ENCODE measurements at regions not wholly inside any gene's neighbourhood (a gene's known extent, or its start where the extent isn't known, plus 50 kb on each side); places are given as distances from the start of the nearest gene placed in this dataset.
"Not testable (repeated sequence)": the region's sequence is repeated elsewhere in the genome, so short reads cannot be mapped to it uniquely, and the experiment has no call there.

DNA sequence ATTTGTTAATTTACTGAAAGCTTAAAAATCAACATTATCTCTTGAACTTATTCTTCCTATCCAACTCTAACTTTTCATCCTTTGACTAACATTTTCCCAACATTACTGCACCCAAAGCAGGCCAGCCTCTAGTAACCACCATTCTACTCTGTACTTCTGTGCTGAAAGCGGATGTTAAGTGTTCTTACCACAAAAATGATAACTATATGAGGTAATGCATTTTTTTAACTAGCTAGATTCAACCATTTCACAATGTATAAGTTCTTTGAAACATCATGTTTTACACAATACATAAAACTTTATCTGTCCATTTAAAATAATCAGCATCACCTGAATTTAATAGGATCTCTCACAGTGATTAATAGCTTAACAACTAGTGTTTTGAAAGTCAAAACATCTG lies 468.5 kb upstream of the MGAT4C start:
- DNase-seq = no peak

DNA sequence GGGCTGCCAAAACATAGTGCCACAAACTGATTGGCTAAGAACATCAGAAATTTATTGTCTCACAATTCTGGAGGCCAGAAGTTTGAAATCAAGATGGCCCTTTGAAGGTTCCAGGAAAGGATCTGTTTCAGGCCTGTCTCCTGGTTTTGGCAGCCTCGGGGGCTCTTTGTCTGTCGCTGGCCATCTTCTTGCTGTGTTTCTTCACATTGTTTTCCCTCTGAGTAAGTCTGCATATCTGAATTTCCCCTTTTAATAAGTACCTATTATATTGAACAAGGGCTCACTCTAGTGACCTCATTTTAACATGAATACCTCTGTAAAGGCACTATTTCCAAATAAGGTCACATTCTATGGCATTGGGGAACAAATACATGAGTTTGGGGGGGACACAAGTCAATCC lies 467.1 kb upstream of the MGAT4C start:
- DNase-seq = no peak

DNA sequence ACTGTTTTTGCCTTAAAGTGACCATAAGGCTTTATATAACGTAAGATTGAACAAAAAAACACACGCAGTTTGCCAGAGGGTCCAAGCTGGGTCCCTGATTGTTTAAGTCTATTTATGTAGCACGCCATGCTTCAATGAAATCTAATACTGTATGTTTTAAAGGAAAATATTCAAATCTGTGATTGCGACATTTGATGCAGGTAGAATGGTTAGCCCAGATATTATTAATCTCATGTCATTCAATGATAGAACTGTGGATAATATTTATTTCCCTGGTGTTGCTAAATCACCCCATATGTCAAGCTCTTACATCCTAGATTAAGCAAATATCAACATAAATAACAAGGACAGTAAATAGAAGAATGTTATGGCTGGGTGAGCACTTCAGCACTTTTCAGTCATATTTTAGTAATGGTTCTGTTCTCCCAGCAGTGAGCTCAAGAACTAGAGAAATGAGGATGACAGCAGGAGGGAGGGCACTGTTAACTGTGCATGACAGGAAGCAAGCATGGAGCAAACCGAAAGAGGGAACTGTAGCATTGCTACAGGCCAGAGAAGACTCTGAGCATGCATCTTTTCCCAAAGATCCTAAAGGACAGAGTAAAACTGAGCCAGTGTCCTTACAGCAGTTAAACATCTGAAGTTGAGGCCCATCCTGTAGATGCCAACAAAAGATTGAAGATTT lies 465.7 kb upstream of the MGAT4C start:
- no peak for DNase-seq

DNA sequence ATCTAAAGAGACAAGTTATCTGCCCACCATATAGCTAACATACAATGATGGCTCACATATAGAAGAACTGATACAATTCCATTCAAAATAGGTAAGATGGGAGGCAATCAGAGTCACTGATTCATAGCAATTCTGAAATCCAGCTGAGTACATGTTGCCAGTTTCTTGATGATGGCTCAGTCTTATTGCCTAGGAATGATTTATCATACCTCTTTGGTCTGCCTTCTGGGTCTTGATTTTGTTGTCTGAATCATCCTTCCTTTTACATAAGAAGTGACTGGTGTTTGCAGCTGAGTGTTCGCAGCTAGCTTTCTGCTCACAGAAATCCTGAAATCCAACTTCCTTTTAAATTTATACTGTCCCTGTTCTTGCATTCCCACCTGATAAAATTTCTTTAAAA lies 463.2 kb upstream of the MGAT4C start:
- no peak for DNase-seq

DNA sequence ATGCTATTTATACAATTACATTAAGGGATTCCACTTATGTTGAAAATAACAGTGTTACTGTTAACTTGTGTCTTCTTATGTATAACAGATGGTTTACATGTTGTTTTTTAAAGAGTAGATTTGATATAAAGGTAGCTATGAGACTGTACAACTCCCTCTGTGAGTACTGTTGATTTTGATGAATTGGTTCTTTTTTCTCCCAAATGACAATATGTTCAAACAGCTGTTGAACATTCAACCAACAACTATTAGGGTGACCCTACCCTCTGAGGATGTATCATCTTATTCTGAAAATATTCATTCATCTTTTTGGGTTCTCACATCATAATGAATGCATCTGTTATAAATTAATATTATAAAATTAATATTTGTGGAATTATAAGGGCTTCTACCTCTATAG lies 456.9 kb upstream of the MGAT4C start:
- DNase-seq = no peak

DNA sequence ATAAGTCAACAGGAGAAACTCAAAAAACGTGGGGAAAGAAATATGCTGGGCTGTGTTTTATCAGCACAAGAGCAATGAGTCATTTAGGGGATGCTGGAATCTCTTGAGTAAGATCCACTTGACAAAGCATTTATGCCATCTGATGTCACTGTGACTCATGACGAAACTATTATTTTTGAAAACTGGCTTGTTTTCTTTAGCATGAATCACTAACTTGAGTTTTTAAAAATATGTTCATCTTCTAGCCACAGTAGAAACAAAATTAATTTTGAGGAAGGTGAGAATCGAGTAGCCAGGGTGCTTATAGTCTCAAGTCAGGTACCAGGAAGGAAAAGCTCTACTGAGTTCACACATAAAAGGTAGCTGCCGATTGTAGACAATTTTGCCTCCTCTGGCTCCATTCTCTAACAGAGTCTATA lies 456.2 kb upstream of the MGAT4C start:
- no peak for DNase-seq

DNA sequence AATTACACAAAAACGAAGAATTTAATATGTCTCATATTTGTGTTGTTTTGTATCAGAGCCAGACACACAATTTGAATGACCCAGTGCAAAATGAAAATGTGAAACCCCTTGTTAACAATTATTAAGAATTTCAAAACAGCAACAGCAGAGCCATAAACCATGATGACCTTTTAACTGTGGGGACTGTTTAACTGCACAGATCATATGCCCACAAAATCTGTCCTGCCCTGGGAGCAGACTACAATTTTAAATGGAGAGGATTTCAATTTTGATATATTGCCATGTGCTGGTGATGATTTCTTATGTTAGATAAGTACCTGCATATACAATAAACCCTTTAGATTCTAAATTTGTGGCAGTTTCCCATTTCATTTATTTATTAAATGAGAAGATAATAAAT lies 455.5 kb upstream of the MGAT4C start:
- DNase-seq = no peak

DNA sequence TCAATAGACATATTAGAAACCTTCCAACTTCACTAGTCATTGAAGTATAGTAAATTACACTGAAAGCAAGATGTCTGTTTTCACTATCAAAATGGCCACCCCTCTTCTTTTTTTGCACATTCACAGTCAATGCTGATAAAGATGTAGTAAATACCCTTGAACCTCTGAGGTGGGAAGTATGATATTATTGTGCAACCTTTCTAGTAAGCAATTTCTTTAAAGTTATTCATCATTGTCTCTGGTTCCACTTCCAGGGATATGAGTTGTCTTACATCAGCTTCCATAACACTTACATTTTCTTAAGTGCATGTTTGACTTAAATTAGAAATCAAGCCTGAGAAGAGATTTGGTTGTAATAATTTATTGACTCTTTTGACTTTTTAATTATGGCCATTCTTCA lies 453.9 kb upstream of the MGAT4C start:
- no peak for DNase-seq

DNA sequence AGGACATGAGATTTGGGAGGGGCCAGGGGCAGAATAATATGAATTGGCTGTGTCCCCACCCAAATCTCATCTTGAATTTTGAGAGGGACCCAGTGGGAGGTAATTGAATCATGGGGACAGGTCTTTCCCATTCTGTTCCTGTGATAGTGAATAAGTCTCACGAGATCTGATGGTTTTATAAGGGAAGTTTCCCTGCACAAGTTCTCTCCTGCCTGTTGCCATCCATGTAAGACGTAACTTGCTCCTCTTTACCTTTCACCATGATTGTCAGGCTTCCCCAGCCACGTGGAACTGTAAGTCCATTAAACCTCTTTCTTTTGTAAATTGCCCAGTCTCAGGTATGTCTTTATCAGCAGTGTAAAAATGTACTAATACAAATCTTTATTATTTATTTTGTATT lies 452.8 kb upstream of the MGAT4C start:
- DNase-seq = not testable (repeated sequence)

DNA sequence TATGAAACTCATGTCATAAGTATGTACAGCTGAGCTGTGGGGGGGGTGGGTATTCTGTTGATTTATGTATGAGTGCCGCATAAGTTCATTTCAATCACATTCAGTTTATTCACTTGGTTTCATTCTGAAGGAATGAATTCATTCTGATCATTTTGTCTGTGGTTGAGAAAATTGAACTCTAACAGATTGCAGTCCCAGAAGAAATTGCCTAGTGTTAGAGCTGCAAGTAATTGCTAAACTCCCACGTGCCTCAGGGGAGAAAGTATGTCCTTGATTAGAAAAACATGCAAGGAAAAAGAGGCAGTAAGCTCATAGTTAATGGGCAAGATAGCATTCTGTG lies 442.4 kb upstream of the MGAT4C start:
- DNase-seq = no peak

DNA sequence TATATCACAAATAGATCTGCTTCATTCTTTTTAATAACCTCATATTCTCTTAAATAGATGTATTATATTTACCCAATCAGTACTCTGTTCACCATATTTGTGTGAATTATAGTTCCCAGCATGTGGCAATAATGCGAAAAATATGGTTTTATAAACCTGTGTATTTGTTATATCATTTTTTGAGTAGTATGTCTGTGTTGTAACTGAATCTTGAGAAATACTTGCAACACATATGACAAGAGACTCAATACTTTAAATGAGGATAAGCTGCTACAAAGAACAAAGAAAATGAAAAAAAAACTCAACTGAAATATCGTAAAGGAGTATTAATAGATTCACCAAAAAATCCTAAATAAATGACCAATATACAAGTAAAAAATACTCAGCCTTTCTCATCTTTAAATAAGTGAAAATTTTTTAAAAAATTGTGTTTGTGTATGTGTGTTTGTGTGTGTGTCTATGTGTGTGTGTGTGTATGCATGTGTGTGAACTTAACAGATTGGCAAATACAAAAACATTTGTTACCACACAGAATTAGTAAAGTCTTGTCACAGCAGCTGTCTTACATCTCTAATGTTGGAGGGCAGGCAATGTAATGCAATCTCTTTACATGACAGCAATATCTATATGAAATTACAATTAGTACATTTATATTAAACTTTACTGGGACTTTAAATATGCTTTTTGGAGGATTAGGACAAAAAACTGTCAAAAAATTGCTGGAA lies 441.9 kb upstream of the MGAT4C start:
- no peak for DNase-seq

DNA sequence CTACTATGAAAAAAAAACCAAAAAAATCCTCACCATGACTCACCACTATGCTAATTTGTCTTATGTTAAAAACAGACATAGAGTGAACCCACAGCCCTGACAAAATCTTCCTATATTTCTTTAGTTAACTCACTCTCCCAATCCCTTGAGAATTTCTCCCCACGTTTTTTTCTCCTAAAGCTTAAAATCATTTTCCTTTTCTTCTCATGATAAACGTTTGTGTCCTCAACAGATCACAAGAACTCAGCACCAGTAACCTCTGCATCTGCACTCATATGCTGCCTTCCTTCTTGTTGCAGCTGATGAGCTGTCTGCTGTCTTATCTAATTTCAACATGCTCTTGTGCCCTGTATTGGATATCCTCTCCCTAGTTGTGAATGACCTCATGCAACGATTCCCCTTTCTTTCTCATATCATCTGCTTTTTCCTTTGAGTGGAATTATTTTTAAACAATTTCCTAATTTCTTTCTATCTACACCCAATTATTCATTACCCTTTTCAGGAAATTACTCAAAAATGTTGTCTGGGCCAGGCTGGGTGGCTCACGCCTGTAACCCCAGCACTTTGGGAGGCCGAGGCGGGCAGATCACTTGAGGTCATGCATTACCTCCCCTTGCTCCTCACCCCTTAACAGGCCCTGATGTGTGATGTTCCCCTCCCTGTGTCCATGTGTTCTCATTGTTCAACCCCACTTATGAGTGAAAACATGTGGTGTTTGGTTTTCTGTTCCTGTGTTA lies 427.5 kb upstream of the MGAT4C start:
- no peak for DNase-seq

DNA sequence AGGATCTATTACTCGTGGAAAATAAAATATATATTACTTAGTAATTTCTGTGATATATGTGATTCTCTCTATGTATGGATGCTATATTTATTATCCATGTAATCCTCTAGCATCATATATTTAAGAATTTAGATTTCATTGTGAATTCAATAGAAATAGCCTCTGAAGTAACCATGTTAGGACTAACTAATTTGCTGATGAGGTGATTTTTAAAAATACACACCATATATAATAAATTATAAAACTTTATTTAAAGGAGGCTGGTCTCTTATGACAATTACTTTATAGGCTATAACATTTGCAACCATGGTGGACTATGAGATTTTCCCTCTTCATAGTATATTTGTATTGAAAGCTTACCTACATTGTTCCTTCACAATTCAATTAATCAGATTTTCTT lies 424.9 kb upstream of the MGAT4C start:
- DNase-seq = no peak

DNA sequence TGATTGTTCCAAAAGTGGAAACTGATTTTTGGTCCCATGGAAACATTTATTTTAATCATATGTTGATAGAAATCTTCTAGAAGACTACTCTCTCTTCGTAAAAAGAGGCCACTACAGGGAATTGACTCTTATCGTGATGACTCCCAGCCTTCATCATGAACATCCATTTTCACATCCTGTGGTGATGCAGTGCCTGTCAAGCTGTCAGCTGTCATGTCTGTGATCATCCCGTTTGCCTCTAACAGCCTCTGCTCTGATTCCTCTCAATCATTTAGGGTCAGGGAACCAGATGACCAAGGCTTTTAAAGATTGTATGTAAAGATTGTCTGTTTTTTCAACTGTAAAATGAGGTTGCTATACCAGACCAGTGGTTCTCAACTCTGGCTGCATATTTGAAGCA lies 419.0 kb upstream of the MGAT4C start:
- no peak for DNase-seq

DNA sequence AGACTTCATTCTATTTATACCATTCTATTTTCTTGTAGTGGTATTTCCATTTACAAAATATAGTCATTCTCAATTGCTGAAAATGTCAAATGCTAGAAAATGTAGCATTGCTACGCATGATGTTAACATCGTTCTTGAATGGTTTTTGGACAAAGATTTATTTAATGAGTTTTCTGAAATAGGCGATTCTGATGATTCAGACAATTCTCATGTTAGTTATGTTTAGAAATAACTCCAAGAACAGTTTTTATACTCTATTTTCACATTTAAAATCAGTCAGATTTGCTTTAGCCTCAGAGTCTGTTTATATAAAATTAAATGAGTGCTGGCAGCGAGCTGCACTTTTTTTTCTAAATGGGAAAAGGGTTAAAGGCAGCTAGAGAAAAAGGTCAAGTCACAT lies 414.8 kb upstream of the MGAT4C start:
- no peak for DNase-seq

DNA sequence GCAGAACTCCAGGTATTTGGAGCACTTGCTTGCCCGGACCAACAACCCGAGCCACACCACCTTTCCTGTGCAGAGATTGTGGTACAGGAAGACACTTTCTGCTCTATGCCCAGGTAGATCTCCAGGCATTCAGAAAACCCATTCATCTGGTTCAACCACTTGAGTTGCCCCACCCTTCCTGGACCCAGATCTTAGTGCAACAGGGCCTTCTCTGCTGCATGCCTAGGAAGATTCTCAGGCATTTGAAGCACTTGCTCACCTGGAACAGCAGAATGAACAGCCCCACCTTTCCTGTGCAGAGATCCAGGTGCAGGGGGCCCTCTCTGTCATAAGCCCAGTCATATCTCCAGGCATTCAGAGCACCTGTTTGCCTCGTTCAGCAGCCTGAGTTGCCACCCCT lies 412.8 kb upstream of the MGAT4C start:
- DNase-seq = no peak

DNA sequence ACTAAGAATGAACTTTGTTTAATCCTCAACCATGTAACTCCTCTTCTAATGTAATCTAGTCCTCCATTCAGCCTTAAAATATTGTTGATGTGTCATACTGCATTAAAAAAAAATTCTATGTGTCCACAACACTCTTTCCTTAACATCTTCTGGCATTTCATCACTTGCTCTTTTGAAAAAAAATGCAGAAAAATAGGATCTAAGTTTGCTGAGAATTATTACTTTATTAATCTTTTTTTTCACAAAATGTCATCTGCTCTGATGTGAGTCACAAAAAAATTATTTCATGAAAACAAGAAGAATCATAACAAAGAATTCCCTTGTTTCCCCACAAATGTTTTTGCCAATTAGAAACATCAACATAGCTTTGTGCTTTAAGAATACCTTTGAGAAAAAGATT lies 410.1 kb upstream of the MGAT4C start:
- no peak for DNase-seq

DNA sequence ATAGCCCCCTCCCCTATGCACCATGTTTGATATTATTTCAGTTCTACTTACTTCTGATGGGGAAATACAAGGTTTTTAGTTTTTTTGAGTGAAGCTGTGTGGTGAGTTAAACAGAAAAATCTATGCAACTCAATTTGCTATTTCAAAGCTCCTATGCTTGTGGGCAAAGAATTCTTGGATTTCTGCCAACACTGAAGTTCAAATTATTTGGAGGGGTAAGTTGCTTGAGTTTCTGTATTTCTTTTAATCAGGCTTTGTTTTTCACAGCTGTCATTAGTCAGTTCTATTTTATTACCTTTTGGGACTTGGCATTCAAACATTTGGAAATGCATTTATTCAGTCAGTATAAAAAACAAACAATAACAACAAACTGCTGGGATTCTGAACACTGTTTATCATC lies 407.5 kb upstream of the MGAT4C start:
- DNase-seq = no peak

DNA sequence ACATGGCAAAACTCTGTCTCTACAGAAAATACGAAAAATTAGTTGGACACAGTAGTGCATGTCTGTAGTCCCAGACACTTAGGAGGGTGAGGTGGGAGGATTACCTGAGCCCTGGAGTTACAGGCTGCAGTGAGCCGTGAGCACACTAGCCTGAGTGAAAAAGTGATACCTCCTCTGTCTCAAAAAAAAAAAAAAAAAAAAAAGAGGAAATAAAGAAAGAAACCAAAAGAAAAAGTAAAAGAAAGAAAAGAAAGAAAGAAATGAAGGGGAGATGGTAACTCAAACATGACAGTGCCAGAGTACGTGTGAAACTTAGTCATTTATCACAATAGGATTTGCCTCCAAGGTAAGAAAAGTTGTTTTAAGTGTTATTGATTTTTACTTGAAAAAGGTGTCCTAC lies 407.0 kb upstream of the MGAT4C start:
- no peak for DNase-seq

DNA sequence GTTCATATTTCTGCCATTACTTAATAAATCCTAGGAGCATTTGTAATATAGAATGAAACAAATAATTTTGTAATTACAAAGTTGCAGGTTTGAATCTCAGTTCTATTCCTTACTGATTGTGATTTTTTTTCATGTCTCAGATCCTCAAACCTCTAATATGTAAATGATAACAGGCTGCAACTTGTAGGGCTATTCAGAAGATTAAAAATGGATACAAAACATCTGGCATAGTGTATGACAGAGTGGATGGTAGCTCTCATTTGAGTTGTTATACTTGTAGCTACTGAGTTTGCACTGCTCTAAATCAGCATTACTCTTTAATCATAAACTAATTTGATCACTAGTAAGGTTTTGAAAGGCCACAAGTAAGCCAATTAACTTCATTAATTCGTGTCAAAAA lies 406.3 kb upstream of the MGAT4C start:
- DNase-seq = no peak

DNA sequence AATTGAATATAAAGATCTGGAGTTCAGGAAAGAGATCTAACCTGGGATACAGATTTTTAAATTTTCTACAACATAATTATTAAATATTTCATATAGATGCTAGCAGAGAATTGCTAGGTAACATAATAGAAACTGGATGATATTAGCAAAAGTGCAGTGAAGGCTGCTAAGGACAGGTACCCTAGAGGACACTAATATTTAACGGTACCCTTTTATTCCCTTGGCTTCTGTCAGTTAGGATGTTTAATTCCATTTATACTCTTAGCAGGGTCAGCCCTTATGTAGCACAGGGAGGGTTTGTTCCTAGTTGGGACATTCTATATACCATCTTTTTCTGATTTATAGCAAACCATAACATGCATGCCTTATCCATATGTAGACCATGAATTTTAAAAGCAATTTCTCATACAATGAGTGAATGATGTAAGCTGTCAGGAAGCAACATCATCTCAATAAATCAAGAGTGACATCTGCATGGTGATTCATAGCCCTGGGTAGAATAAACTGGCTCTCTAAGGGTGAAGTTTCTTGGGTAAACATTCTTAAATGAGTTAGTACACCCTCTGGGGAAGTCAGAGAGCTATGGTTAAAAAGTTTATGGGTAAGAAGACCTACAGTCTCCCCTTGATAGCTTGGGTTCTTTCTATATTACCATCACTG lies 404.4 kb upstream of the MGAT4C start:
- DNase-seq = no peak

DNA sequence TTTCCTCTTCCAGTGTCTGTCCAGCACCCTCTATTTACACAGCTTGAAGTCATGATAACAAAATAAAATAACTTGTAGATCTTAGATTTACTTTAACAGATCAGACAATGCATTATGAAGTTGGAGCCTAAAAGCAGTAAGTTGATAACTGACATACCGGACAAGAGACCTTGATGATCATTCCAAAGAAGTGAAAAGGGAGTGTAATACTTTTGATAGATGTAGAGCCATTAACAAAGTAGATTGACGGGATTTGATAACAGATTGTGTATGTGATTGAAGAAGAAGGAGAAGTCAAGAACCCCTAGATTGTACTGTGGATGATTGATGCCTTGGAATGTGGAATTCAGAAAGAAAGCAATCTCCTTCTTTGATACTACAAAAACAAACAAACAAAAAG lies 403.8 kb upstream of the MGAT4C start:
- no peak for DNase-seq

DNA sequence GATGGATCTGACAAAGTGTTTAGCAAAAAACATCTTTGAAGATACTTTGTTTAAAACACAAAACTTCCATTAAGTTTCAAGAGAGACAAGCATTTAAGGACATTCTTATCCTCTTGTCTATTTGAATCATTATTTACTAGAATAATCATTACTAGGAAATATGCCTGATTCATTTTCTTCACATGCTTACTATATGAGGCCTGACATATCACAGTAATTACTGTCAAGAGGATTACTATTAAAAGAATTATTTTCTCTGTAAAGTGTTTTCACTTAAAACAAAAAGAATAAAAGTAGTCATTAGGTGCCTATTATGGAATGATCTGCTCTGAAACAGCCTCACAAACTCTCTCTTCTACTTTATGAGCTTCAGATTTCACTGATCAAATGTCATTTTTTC lies 402.1 kb upstream of the MGAT4C start:
- no peak for DNase-seq

DNA sequence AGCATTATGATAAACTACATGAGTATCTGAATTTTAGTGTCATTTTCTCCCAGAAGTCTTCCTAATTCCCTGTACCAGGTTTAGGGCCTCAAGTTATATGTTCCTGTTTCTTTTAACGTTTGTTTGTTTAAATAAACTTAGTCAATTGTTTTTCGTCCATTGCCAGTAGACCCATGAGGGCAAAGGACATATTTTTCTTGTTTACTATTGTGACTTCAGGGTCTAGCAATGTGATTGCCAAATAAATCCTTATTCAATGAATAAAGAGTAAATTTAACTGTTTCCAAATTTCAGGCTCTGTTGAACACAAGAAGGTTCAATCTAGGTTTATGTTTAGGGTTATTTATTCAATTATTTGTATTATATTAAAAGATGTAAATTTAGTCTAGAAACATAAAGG lies 391.6 kb upstream of the MGAT4C start:
- no peak for DNase-seq
